Right ventricle myocardium inferior (tissue), 1 donor: ENCODE measurements at regions not wholly inside any gene's neighbourhood (a gene's known extent, or its start where the extent isn't known, plus 50 kb on each side); places are given as distances from the start of the nearest gene placed in this dataset.

Experiments used
- ATAC-seq: fragments of 200-7000 bp; cut with Tn5 transposase; one replicate; pipeline ENCODE4 v1.9.1; 2020; ENCODE audit warnings: mild to moderate bottlenecking, moderate library complexity
- DNase-seq: peaks from one replicate; pipeline ENCODE4 v3.0.0; 2021; ENCODE audit errors: missing footprints
- intact Hi-C: fragments of 100-400 bp; cut with DNase I; formaldehyde crosslinking; loops from one replicate; pipeline ENCODE4 v1.11.0; 2022
- donor health status: DM: no; HTN: yes; CAD: no; lungs with severe emphysema.

GRCh38 chr10:47237316-47238260 lies 62.4 kb upstream of the GDF10 start:
- ATAC-seq (no peak), DNase-seq (no peak)
- intact Hi-C loops, result no loop called here

GRCh38 chr10:47238331-47239095 lies 61.5 kb upstream of the GDF10 start:
- no peak for DNase-seq
- no peak for ATAC-seq
- intact Hi-C loops, result no loop called here

- intact Hi-C loops, result no loop called here
- ATAC-seq (no peak), DNase-seq (no peak)
Observed at GRCh38 chr10:47239211-47239610, 60.8 kb upstream of the GDF10 start.

- DNase-seq (no peak), ATAC-seq (no peak)
- intact Hi-C loops, result no loop called here
Observed at GRCh38 chr10:47240173-47240572, 59.8 kb upstream of the GDF10 start.

- ATAC-seq (no peak), DNase-seq (no peak)
- intact Hi-C loops, result no loop called here
Observed at GRCh38 chr10:47241256-47241655, 58.7 kb upstream of the GDF10 start.

- DNase-seq, result no peak
- ATAC-seq, result no peak
- intact Hi-C loops, result no loop called here
Observed at GRCh38 chr10:47241946-47242867, 57.8 kb upstream of the GDF10 start.

GRCh38 chr10:47243356-47243755 lies 56.6 kb upstream of the GDF10 start:
- ATAC-seq (no peak), DNase-seq (no peak)
- intact Hi-C loops, result no loop called here

GRCh38 chr10:47243791-47244190 lies 56.2 kb upstream of the GDF10 start:
- intact Hi-C loops, result no loop called here
- ATAC-seq (peak; percentile 34), DNase-seq (no peak)

GRCh38 chr10:47244560-47245500 lies 55.2 kb upstream of the GDF10 start:
- DNase-seq (no peak), ATAC-seq (no peak)
- intact Hi-C loops, result no loop called here

- intact Hi-C loops, result no loop called here
- DNase-seq (no peak), ATAC-seq (no peak)
Observed at GRCh38 chr10:47245731-47246350, 54.2 kb upstream of the GDF10 start.

GRCh38 chr10:47246406-47247147 lies 53.4 kb upstream of the GDF10 start:
- ATAC-seq (no peak), DNase-seq (no peak)
- intact Hi-C loops, result no loop called here

- DNase-seq, result no peak
- intact Hi-C loops, result no loop called here
- no peak for ATAC-seq
Observed at GRCh38 chr10:47247148-47248059, 52.6 kb upstream of the GDF10 start.

- no peak for DNase-seq
- ATAC-seq, result no peak
- intact Hi-C loops, result no loop called here
Observed at GRCh38 chr10:47248386-47249090, 51.5 kb upstream of the GDF10 start.

- intact Hi-C loops, result no loop called here
- DNase-seq, result no peak
Observed at GRCh38 chr10:47249881-47250280, 50.1 kb upstream of the GDF10 start.

More at GRCh38 chr10:47249881-47250280, 50.1 kb upstream of the GDF10 start:
- ATAC-seq, result no peak
